HEK293T (cell line): ENCODE measurements at regions not wholly inside any gene's neighbourhood (a gene's known extent, or its start where the extent isn't known, plus 50 kb on each side); places are given as distances from the start of the nearest gene placed in this dataset.

Experiments
- CTCF ChIA-PET: fragments of 350-600 bp; formaldehyde crosslinking; extraction: SDS; loops from one replicate; lab custom pipeline; 2021; ENCODE audit warnings: antibody characterized with exemption, inconsistent platforms; lab: Yijun Ruan, JAX
- POLR2A ChIA-PET: fragments of 350-600 bp; formaldehyde crosslinking; extraction: SDS; loops from one replicate; lab custom pipeline; 2020; ENCODE audit warnings: antibody characterized with exemption, inconsistent platforms; lab: Yijun Ruan, JAX
- DNase-seq: peaks from one replicate; pipeline ENCODE4 v3.0.0; 2012; ENCODE audit warnings: mixed read lengths; ENCODE audit errors: extremely low spot score
- ARNT ChIP-seq: fragments of 450-650 bp; IDR thresholded peaks from 2 replicates; pipeline ENCODE4 v1.6.1; 2017; ENCODE audit warnings: mild to moderate bottlenecking
- BHLHE40 ChIP-seq: fragments of 450-650 bp; IDR thresholded peaks from 2 replicates; pipeline ENCODE4 v1.6.1; 2016; ENCODE audit warnings: mild to moderate bottlenecking, moderate library complexity, borderline replicate concordance
- CTBP1 ChIP-seq: fragments of 450-650 bp; IDR thresholded peaks from 2 replicates; pipeline ENCODE4 v1.6.1; 2016; ENCODE audit warnings: borderline replicate concordance
- ELF4 ChIP-seq: fragments of 450-650 bp; IDR thresholded peaks from 2 replicates; pipeline ENCODE4 v1.6.1; 2017; ENCODE audit warnings: antibody characterized with exemption
- FOXA1 ChIP-seq: fragments of 450-650 bp; IDR thresholded peaks from 2 replicates; pipeline ENCODE4 v1.6.1; 2016; ENCODE audit warnings: mild to moderate bottlenecking
- FOXK2 ChIP-seq: fragments of 450-650 bp; IDR thresholded peaks from 2 replicates; pipeline ENCODE4 v1.6.1; 2016; ENCODE audit warnings: mild to moderate bottlenecking
- FOXM1 ChIP-seq: fragments of 450-650 bp; IDR thresholded peaks from 2 replicates; pipeline ENCODE4 v1.6.1; 2017; ENCODE audit warnings: mild to moderate bottlenecking, borderline replicate concordance
- HDGF ChIP-seq: fragments of 450-650 bp; IDR thresholded peaks from 2 replicates; pipeline ENCODE4 v1.6.1; 2017; ENCODE audit warnings: antibody characterized with exemption, borderline replicate concordance
- L3MBTL2 ChIP-seq: fragments of 450-650 bp; conservative IDR thresholded peaks from 2 replicates; pipeline ENCODE4 v1.6.1; 2016; ENCODE audit warnings: mild to moderate bottlenecking
- LEF1 ChIP-seq: fragments of 450-650 bp; IDR thresholded peaks from 2 replicates; pipeline ENCODE4 v1.6.1; 2017; ENCODE audit warnings: mild to moderate bottlenecking, borderline replicate concordance
- NFRKB ChIP-seq: fragments of 450-650 bp; IDR thresholded peaks from 2 replicates; pipeline ENCODE4 v1.6.1; 2016; ENCODE audit warnings: mild to moderate bottlenecking, moderate library complexity
- PKNOX1 ChIP-seq: fragments of 450-650 bp; IDR thresholded peaks from 2 replicates; pipeline ENCODE4 v1.6.1; 2016
- SP1 ChIP-seq: fragments of 450-650 bp; IDR thresholded peaks from 2 replicates; pipeline ENCODE4 v1.6.1; 2017
- SUZ12 ChIP-seq: fragments of 450-650 bp; IDR thresholded peaks from 2 replicates; pipeline ENCODE4 v1.6.1; 2016; ENCODE audit warnings: mild to moderate bottlenecking
- TARDBP ChIP-seq: fragments of 450-650 bp; IDR thresholded peaks from 2 replicates; pipeline ENCODE4 v1.6.1; 2016
- ZNF384 ChIP-seq: fragments of 450-650 bp; IDR thresholded peaks from 2 replicates; pipeline ENCODE4 v1.6.1; 2016

- no peak for DNase-seq
- POLR2A ChIA-PET: no interaction called here
- no peak for TF ChIP-seq FOXK2
- TF ChIP-seq L3MBTL2: no peak
- TF ChIP-seq FOXA1: no peak
- TF ChIP-seq PKNOX1: no peak
- no peak for TF ChIP-seq TARDBP
- TF ChIP-seq FOXM1: no peak
- TF ChIP-seq ZNF384: no peak
- TF ChIP-seq LEF1: no peak
- no peak for TF ChIP-seq SP1
- no peak for TF ChIP-seq BHLHE40
- CTCF ChIA-PET: interaction anchor here (0.6 kb wide), 2 partner anchors 145 to 183 kb away, joined by 3 to 9 read pairs; no protein-coding TSS in a partner anchor
Observed at GRCh38 chr12:112665958-112666357, 125.6 kb upstream of the RPH3A start.

GRCh38 chr12:112671564-112671963, 120.0 kb upstream of the RPH3A start:
- ChIA-PET CTCF (no interaction called here), POLR2A (no interaction called here)
- TF ChIP-seq TARDBP: no peak
- TF ChIP-seq FOXK2: no peak
- TF ChIP-seq L3MBTL2: no peak
- no peak for TF ChIP-seq SUZ12
- no peak for TF ChIP-seq FOXA1
- no peak for TF ChIP-seq ELF4
- TF ChIP-seq HDGF: no peak
- no peak for TF ChIP-seq ARNT
- TF ChIP-seq ZNF384: no peak
- no peak for TF ChIP-seq FOXM1
- no peak for DNase-seq

GRCh38 chr12:112674539-112674938, 117.0 kb upstream of the RPH3A start:
- CTCF ChIA-PET: no interaction called here
- POLR2A ChIA-PET: no interaction called here
- DNase-seq: no peak
- TF ChIP-seq FOXM1: no peak
- no peak for TF ChIP-seq BHLHE40
- no peak for TF ChIP-seq LEF1
- TF ChIP-seq HDGF: no peak
- TF ChIP-seq TARDBP: no peak
- no peak for TF ChIP-seq NFRKB
- TF ChIP-seq L3MBTL2: no peak
- no peak for TF ChIP-seq SUZ12
- no peak for TF ChIP-seq SP1
- no peak for TF ChIP-seq PKNOX1
- TF ChIP-seq CTBP1: no peak
- TF ChIP-seq FOXK2: no peak
- no peak for TF ChIP-seq ELF4
- TF ChIP-seq ARNT: no peak
- no peak for TF ChIP-seq ZNF384
- no peak for TF ChIP-seq FOXA1

- DNase-seq: no peak
- POLR2A ChIA-PET: no interaction called here
- no peak for TF ChIP-seq L3MBTL2
- no peak for TF ChIP-seq HDGF
- no peak for TF ChIP-seq SP1
- TF ChIP-seq ZNF384: no peak
- no peak for TF ChIP-seq PKNOX1
- no peak for TF ChIP-seq FOXM1
- TF ChIP-seq FOXA1: no peak
- no peak for TF ChIP-seq ARNT
- TF ChIP-seq FOXK2: no peak
- TF ChIP-seq CTBP1: no peak
- TF ChIP-seq LEF1: no peak
- no peak for TF ChIP-seq SUZ12
- no peak for TF ChIP-seq NFRKB
- TF ChIP-seq BHLHE40: no peak
- no peak for TF ChIP-seq ELF4
- CTCF ChIA-PET: no interaction called here
Observed at GRCh38 chr12:112676507-112676906, 115.0 kb upstream of the RPH3A start.

- ChIA-PET CTCF (no interaction called here), POLR2A (no interaction called here)
- TF ChIP-seq L3MBTL2 (no peak), NFRKB (no peak), PKNOX1 (no peak), TARDBP (no peak), ELF4 (no peak), SP1 (no peak), FOXK2 (no peak), BHLHE40 (no peak), LEF1 (no peak)
- DNase-seq: no peak
Observed at GRCh38 chr12:112677050-112677765, 114.3 kb upstream of the RPH3A start.

- ChIA-PET POLR2A (no interaction called here), CTCF (no interaction called here)
- no peak for TF ChIP-seq PKNOX1
- no peak for TF ChIP-seq FOXM1
- TF ChIP-seq NFRKB: no peak
- TF ChIP-seq HDGF: no peak
- no peak for TF ChIP-seq ZNF384
- no peak for TF ChIP-seq FOXA1
- DNase-seq: no peak
Observed at GRCh38 chr12:112680993-112681392, 110.6 kb upstream of the RPH3A start.
